Hematopoietic multipotent progenitor cell (in vitro differentiated cells): ENCODE measurements at regions not wholly inside any gene's neighbourhood (a gene's known extent, or its start where the extent isn't known, plus 50 kb on each side); places are given as distances from the start of the nearest gene placed in this dataset.
"Not testable (repeated sequence)": the region's sequence is repeated elsewhere in the genome, so short reads cannot be mapped to it uniquely, and the experiment has no call there.

ENCODE experiments used
- DNase-seq, 3 donors: peaks; one replicate each; pipeline ENCODE4 v3.0.0-alpha.2; 2011 to 2015; ENCODE audit warnings: low read depth in 2 of 3, low spot score in 2 of 3

DNA sequence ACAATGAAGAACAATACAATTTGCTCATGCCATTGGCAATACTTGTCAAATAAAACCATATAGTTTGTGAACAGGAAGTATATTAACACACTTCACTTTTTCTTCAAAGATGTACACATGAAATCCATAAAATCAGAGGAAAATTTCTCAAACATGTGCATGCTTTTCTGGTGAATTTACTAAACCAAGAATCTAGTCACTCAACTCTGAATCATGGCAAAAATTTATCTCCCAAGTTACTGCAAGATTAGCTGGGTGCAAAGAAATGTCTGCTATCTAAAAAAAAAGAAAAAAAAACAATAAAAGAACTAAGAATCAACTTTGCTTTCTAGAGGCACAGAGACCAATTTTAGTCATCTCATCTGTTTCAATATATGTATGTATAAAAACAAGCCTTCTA lies 419.2 kb downstream of the NR4A2 start:
- DNase-seq: no peak

GRCh38 chr2:155908567-155908966 lies 424.0 kb downstream of the NR4A2 start:
- no peak for DNase-seq

DNA sequence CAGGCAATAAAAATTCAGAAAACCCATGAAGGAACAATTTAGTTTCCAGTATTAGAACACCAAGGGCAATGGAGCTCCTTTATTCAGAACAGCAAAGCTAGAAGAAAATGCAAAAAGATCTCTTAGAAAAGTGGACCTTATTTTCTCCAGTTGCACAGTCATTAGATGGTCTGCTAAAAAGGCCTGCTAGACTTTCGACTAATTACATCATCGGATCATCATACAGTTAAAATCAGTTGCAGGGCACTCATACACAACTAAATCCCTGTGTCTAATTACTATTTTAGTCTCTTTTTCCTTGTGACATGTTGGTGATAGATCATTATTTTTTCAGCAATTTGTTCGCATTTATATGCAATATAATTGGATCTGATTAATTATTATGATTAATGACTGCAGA lies 425.3 kb downstream of the NR4A2 start:
- no peak for DNase-seq

GRCh38 chr2:155905657-155906056 lies 426.9 kb downstream of the NR4A2 start:
- DNase-seq: no peak

GRCh38 chr2:155904720-155905119 lies 427.8 kb downstream of the NR4A2 start:
- no peak for DNase-seq

- no peak for DNase-seq
Observed at GRCh38 chr2:155902635-155903034, 429.9 kb downstream of the NR4A2 start.

- no peak for DNase-seq
Observed at GRCh38 chr2:155895016-155895415, 437.5 kb downstream of the NR4A2 start.

DNA sequence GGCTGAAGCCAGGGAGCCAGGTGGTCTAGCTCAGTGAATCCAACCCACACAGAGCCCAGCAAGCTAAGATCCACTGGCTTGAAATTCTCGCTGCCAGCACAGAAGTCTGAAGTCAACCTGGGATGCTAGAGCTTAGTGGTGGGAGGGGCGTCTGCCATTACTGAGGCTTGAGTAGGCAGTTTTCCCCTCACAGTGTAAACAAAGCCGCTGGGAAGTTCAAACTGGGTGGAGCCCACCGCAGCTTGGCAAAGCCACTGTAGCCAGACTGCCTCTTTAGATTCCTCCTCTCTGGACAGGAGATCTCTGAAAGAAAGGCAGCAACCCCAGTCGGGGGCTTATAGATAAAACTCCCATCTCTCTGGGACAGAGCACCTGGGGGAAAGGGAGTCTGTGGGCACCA lies 452.1 kb downstream of the NR4A2 start:
- not testable (repeated sequence) for DNase-seq

GRCh38 chr2:155879900-155880299 lies 452.6 kb downstream of the NR4A2 start:
- DNase-seq: not testable (repeated sequence)

DNA sequence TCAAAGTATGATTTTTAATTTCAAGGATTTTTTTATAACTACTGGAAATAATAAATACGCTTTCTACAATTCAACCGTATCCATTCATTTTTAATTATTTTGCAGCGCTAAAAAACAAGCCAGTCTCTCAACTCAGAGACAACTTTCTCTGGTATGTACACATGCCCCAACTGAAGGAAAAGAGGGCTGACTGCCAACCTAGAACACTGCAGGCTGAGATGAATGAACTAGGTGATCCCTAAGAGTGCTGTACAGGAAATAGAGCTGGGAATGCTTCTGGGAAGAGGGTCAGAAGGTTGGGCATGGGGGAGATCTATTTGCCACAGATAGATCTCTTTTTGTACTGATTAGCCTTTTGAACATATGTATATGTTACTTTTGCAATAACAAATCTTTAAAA lies 460.1 kb downstream of the NR4A2 start:
- DNase-seq: no peak

DNA sequence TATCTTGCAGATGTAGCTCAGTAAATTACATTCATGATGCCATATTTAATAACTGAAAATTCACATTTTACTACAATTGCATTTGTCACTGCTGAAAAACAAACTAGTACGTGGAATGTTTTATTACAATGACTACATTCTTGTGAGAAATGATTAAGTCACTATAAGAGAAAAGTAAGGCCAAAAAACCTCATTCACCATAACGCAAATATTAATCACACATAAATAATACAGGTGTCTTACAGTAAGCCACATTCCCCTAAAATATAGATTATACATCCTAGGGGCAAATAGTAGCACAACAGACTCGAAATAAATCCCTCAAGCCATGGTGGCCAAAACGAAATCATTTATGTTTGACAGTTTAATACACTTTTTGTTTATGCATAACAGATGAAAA lies 460.6 kb downstream of the NR4A2 start:
- DNase-seq: no peak

GRCh38 chr2:155867564-155867963 lies 465.0 kb downstream of the NR4A2 start:
- no peak for DNase-seq

GRCh38 chr2:155866477-155866876 lies 466.0 kb downstream of the NR4A2 start:
- no peak for DNase-seq

DNA sequence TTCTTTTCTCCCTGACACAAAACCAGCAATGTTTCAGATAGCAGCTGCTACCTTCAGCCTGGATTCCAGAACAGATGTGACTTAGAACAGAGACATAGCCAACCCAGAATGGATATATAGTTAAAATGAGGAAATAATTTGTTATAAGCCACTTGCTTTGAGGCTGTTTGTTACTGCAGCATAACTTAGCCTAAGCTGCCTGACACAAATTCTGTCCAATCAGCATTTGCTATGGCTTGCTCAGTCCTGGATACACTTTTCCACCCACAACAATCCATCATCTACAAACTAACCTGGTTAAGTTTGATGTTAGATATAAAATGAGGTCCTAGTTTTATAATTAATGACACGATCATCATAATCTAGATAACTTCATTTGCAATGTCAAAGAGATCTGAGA lies 480.4 kb downstream of the NR4A2 start:
- no peak for DNase-seq

DNA sequence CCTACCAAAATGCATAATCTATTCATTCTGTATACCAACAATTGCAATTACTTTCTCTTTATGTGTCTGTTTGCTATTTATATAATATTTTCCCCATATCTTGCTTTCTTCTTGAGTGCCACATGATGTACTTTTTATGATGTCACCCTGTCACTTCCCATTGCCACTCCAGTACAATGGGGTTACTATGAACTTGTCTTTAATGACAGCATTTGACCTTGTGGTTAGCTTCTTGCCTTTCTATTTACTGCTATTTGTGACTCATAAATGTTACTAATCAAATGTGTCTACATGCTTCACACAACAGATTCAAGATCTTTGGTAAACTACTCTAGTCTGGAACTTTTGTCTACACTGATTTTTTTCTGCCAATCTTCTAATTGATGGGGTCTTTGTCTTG lies 486.3 kb downstream of the NR4A2 start:
- no peak for DNase-seq

- no peak for DNase-seq
Observed at GRCh38 chr2:155844461-155844860, 488.1 kb downstream of the NR4A2 start.

DNA sequence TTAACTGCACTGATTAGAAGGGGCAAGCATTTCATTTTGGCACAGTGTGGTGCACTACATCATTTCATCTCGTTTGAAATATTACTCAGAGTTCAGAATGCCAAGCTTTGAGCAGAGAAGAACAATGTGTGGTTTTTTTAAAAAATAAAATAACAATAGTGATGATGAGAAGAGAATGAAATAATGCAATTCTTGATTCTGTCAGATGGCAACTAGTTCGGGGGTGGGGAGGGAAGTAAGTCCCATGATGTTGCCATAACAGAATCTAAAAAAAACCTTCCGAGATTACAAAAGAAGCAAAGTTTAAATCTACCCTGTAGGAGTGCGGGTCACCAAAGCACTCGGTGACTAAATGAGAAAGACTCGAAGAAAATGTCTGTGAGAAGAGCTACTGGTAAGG lies 490.4 kb downstream of the NR4A2 start:
- DNase-seq: no peak

- no peak for DNase-seq
Observed at GRCh38 chr2:155841442-155841841, 491.1 kb downstream of the NR4A2 start.

DNA sequence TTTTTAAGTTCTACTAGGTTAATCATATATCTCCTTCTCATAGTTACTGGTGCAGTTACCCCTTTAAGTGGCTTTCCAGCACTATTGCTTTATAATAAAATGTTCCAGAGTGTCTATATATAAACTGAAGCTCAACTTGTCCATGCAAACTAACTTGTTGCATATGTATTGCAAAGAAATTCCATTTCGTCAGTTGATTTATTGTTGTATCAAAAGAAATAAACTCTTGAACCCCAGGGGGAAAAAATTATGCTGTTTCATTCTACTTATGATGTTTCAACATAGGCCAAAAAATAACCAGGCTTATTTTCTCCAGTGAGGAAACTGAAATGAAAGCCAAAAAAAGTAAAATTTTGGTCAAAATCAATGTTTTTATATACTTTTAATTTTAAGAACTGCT lies 491.9 kb downstream of the NR4A2 start:
- DNase-seq: no peak

- no peak for DNase-seq
Observed at GRCh38 chr2:155839991-155840390, 492.5 kb downstream of the NR4A2 start.

- DNase-seq: no peak
Observed at GRCh38 chr2:155839436-155839835, 493.1 kb downstream of the NR4A2 start.

GRCh38 chr2:155836439-155836838 lies 496.1 kb downstream of the NR4A2 start:
- no peak for DNase-seq

GRCh38 chr2:155830817-155831579 lies 501.5 kb downstream of the NR4A2 start:
- DNase-seq: no peak
